Neural cell (in vitro differentiated cells): ENCODE measurements at regions not wholly inside any gene's neighbourhood (a gene's known extent, or its start where the extent isn't known, plus 50 kb on each side); places are given as distances from the start of the nearest gene placed in this dataset.

Source experiments
- H2AFZ ChIP-seq: fragments of 200-600, 300-800 bp; sonication (generic), shearing (Covaris generic); 2 replicates; pipeline ENCODE4 v1.6.0; 2014; ENCODE audit warnings: low read depth, mild to moderate bottlenecking, antibody characterized with exemption, low read length, moderate library complexity
- H3F3A ChIP-seq: fragments of 200-600 bp; shearing (Covaris generic); 2 replicates; pipeline ENCODE4 v1.6.1; 2016; ENCODE audit warnings: mild to moderate bottlenecking, moderate library complexity, mixed read lengths, antibody characterized with exemption, low read length; ENCODE audit not compliant: insufficient read depth, poor library complexity, severe bottlenecking
- H3K27ac ChIP-seq: fragments of 200-600, 300-800 bp; sonication (generic), shearing (Covaris generic); 2 replicates; pipeline ENCODE4 v1.5.1; 2014; ENCODE audit warnings: mild to moderate bottlenecking, low read length, moderate library complexity
- H3K27me3 ChIP-seq: fragments of 300-800, 200-600 bp; sonication (generic), shearing (Covaris generic); 2 replicates; pipeline ENCODE4 v1.6.0; 2014; ENCODE audit warnings: mild to moderate bottlenecking, low read depth, low read length, moderate library complexity; ENCODE audit not compliant: insufficient read depth
- H3K36me3 ChIP-seq: fragments of 300-800, 200-600 bp; sonication (generic), shearing (Covaris generic); 2 replicates; pipeline ENCODE4 v1.5.1; 2014; ENCODE audit warnings: mild to moderate bottlenecking, antibody characterized with exemption, low read length, moderate library complexity; ENCODE audit not compliant: insufficient read depth
- H3K4me2 ChIP-seq: fragments of 300-800, 200-600 bp; sonication (generic), shearing (Covaris generic); 2 replicates; pipeline ENCODE4 v1.6.0; 2014; ENCODE audit warnings: mild to moderate bottlenecking, low read length
- H3K4me3 ChIP-seq: fragments of 300-800, 200-600 bp; sonication (generic), shearing (Covaris generic); 2 replicates; pipeline ENCODE4 v1.5.1; 2014; ENCODE audit warnings: mild to moderate bottlenecking, low read length, moderate library complexity
- H3K79me2 ChIP-seq: fragments of 200-600 bp; shearing (Covaris generic); replicated peaks from 2 replicates; pipeline ENCODE4 v1.6.0; 2014; ENCODE audit warnings: mild to moderate bottlenecking, low read length, moderate library complexity; ENCODE audit not compliant: insufficient read depth
- H3K9ac ChIP-seq: fragments of 300-800, 200-600 bp; sonication (generic), shearing (Covaris generic); 2 replicates; pipeline ENCODE4 v1.6.1; 2016; ENCODE audit warnings: mild to moderate bottlenecking, low read length, mixed read lengths
- H3K9me2 ChIP-seq: fragments of 200-600 bp; shearing (Covaris generic); 2 replicates; pipeline ENCODE4 v1.6.1; 2016; ENCODE audit warnings: mild to moderate bottlenecking, low read length, mixed read lengths; ENCODE audit not compliant: insufficient read depth
- H3K9me3 ChIP-seq: fragments of 200-600, 300-800 bp; sonication (generic), shearing (Covaris generic); 2 replicates; pipeline ENCODE4 v1.6.1; 2016; ENCODE audit warnings: mild to moderate bottlenecking, mixed run types, low read length, moderate library complexity, mixed read lengths
- H4K20me1 ChIP-seq: fragments of 200-600 bp; shearing (Covaris generic); 2 replicates; pipeline ENCODE4 v1.6.1; 2016; ENCODE audit warnings: mild to moderate bottlenecking, mixed run types; ENCODE audit not compliant: insufficient read depth
- EP300 ChIP-seq: fragments of 450-650 bp; conservative IDR thresholded peaks from 2 replicates; pipeline ENCODE4 v1.6.1; 2014; ENCODE audit warnings: antibody characterized with exemption, mild to moderate bottlenecking, moderate library complexity; ENCODE audit not compliant: poor library complexity, severe bottlenecking
- EZH2 ChIP-seq: fragments of 200-600, 300-800 bp; shearing (Covaris generic), sonication (generic); IDR thresholded peaks from 2 replicates; pipeline ENCODE4 v1.6.1; 2014; ENCODE audit warnings: antibody characterized with exemption, low read length, borderline replicate concordance, mild to moderate bottlenecking; ENCODE audit not compliant: insufficient read depth, poor library complexity, severe bottlenecking
- MXI1 ChIP-seq: fragments of 450-650 bp; conservative IDR thresholded peaks from 2 replicates; pipeline ENCODE4 v1.6.1; 2014; ENCODE audit warnings: antibody characterized with exemption, mild to moderate bottlenecking; ENCODE audit not compliant: poor library complexity, severe bottlenecking
- POLR2AphosphoS5 ChIP-seq: IDR thresholded peaks from 2 replicates; pipeline ENCODE4 v1.6.1; 2012
- RAD21 ChIP-seq: fragments of 450-650 bp; conservative IDR thresholded peaks from 2 replicates; pipeline ENCODE4 v1.6.1; 2014; ENCODE audit warnings: antibody characterized with exemption, mild to moderate bottlenecking, moderate library complexity
- SMC3 ChIP-seq: fragments of 450-650 bp; conservative IDR thresholded peaks from 2 replicates; pipeline ENCODE4 v1.6.1; 2014; ENCODE audit warnings: antibody characterized with exemption, mild to moderate bottlenecking, moderate library complexity; ENCODE audit not compliant: poor library complexity
- TAF1 ChIP-seq: IDR thresholded peaks from 2 replicates; pipeline ENCODE4 v1.6.1; 2012; ENCODE audit warnings: low read depth
- TF ChIP-seq, protein P1 (sequence below): IDR thresholded peaks from 2 replicates; pipeline ENCODE4 v1.6.1; 2012; ENCODE audit warnings: borderline replicate concordance
- TF ChIP-seq, protein P2 (sequence below): fragments of 450-650 bp; IDR thresholded peaks from 2 replicates; pipeline ENCODE4 v1.5.1; 2014; ENCODE audit warnings: antibody characterized with exemption, mild to moderate bottlenecking, moderate library complexity; ENCODE audit not compliant: poor library complexity, severe bottlenecking

DNA sequence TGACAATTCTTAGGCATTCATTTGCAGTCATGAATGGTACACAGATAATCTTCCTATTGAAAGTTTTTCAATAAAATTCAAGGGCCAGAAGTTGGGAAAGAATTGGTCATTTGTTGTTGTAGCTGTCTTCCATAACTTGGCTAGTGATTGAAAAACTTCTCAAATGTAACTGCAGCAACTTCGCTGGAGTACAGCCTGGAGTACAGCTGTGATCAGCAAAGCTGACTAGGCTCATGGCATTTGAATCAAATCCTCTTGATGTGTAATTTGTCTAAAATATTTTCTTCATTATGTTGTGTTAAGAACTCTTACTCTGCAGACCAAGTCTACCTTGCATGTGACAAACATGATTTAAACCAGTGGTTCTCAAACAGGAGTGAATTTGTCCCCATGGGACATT lies 226.5 kb upstream of the STEAP1 start:
- Histone ChIP-seq H2AFZ (no peak overlapping the region), H3K4me3 (no peak overlapping the region), H3K79me2 (no peaks in the 10 kb centered on the region), H3F3A (no peaks in the 10 kb centered on the region), H3K27me3 (no peaks in the 10 kb centered on the region), H3K9me3 (no peaks in the 10 kb centered on the region), H3K4me2 (no peak overlapping the region), H3K27ac (no peak overlapping the region), H3K9ac (no peak overlapping the region), H4K20me1 (no peaks in the 10 kb centered on the region), H3K36me3 (no peaks in the 10 kb centered on the region), H3K9me2 (no peaks in the 10 kb centered on the region)
- no peak for TF ChIP-seq POLR2AphosphoS5
- TF ChIP-seq, protein P1, sequence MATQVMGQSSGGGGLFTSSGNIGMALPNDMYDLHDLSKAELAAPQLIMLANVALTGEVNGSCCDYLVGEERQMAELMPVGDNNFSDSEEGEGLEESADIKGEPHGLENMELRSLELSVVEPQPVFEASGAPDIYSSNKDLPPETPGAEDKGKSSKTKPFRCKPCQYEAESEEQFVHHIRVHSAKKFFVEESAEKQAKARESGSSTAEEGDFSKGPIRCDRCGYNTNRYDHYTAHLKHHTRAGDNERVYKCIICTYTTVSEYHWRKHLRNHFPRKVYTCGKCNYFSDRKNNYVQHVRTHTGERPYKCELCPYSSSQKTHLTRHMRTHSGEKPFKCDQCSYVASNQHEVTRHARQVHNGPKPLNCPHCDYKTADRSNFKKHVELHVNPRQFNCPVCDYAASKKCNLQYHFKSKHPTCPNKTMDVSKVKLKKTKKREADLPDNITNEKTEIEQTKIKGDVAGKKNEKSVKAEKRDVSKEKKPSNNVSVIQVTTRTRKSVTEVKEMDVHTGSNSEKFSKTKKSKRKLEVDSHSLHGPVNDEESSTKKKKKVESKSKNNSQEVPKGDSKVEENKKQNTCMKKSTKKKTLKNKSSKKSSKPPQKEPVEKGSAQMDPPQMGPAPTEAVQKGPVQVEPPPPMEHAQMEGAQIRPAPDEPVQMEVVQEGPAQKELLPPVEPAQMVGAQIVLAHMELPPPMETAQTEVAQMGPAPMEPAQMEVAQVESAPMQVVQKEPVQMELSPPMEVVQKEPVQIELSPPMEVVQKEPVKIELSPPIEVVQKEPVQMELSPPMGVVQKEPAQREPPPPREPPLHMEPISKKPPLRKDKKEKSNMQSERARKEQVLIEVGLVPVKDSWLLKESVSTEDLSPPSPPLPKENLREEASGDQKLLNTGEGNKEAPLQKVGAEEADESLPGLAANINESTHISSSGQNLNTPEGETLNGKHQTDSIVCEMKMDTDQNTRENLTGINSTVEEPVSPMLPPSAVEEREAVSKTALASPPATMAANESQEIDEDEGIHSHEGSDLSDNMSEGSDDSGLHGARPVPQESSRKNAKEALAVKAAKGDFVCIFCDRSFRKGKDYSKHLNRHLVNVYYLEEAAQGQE: no peak
- no peak for TF ChIP-seq SMC3
- no peak for TF ChIP-seq RAD21
- TF ChIP-seq TAF1: no peak
- no peak for TF ChIP-seq MXI1
- no peak for TF ChIP-seq EP300
- TF ChIP-seq EZH2: no peak
- TF ChIP-seq, protein P2, sequence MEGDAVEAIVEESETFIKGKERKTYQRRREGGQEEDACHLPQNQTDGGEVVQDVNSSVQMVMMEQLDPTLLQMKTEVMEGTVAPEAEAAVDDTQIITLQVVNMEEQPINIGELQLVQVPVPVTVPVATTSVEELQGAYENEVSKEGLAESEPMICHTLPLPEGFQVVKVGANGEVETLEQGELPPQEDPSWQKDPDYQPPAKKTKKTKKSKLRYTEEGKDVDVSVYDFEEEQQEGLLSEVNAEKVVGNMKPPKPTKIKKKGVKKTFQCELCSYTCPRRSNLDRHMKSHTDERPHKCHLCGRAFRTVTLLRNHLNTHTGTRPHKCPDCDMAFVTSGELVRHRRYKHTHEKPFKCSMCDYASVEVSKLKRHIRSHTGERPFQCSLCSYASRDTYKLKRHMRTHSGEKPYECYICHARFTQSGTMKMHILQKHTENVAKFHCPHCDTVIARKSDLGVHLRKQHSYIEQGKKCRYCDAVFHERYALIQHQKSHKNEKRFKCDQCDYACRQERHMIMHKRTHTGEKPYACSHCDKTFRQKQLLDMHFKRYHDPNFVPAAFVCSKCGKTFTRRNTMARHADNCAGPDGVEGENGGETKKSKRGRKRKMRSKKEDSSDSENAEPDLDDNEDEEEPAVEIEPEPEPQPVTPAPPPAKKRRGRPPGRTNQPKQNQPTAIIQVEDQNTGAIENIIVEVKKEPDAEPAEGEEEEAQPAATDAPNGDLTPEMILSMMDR: no peak

DNA sequence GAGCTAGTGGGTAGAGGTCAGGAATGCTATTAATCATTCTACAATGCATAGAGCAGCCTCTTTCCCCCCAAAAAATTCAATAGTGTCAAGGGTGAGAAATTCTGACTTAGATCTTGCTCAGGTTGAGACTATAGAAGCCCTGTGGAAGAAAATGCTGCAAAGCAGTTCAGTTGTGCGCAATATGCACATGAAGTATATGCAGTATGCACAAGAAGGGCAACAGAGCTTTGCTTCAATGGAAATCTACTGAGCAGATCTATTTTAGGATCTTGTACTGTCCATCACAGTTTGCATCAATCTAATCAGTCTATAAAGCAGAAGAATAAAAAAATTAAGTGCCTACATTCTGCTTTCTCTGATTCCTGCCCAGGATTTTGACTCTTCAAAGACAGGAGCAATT lies 225.8 kb upstream of the STEAP1 start:
- H3K27ac ChIP-seq: no peak overlapping the region
- no peaks in the 10 kb centered on the region for H3K36me3 ChIP-seq
- H3K9me3 ChIP-seq: no peaks in the 10 kb centered on the region
- no peaks in the 10 kb centered on the region for H3K79me2 ChIP-seq
- no peak for TF ChIP-seq TAF1
- TF ChIP-seq EP300: no peak
- H3K4me3 ChIP-seq: no peak overlapping the region
- H4K20me1 ChIP-seq: no peaks in the 10 kb centered on the region
- no peak overlapping the region for H3K9ac ChIP-seq
- no peak overlapping the region for H3K4me2 ChIP-seq
- H3K9me2 ChIP-seq: no peaks in the 10 kb centered on the region
- no peaks in the 10 kb centered on the region for H3K27me3 ChIP-seq
- no peak overlapping the region for H2AFZ ChIP-seq
- H3F3A ChIP-seq: no peaks in the 10 kb centered on the region

DNA sequence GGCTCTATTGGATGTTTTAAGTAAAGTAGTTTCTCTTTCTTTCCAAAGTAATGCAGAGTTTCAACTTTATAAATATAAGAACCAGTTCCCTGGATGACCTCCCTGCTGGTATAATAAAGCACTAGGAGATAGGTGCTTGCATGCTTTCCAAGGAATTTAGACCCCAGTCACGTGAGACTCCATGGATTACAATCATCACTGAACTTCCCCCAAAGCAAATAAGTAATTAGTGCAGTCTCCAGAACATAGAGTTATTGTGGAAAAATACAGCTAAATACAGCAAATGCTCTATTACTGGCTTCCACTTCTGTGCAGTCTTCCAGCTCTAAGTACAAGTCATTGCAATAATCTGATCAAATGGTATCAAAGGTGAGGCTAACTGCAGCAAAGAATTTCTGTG lies 220.2 kb upstream of the STEAP1 start:
- Histone ChIP-seq H3K36me3 (no peaks in the 10 kb centered on the region), H3F3A (no peaks in the 10 kb centered on the region), H3K9me2 (no peaks in the 10 kb centered on the region), H3K4me2 (no peak overlapping the region), H3K9me3 (no peaks in the 10 kb centered on the region), H3K27me3 (no peaks in the 10 kb centered on the region), H3K27ac (no peak overlapping the region), H3K4me3 (no peak overlapping the region), H3K79me2 (no peaks in the 10 kb centered on the region), H4K20me1 (no peaks in the 10 kb centered on the region), H2AFZ (no peak overlapping the region), H3K9ac (no peak overlapping the region)
- TF ChIP-seq, protein P2: no peak
- TF ChIP-seq EP300: no peak
